ENCODE measurements at regions not wholly inside any gene's neighbourhood (a gene's known extent, or its start where the extent isn't known, plus 50 kb on each side); places are given as distances from the start of the nearest gene placed in this dataset.

- H3K4me3 ChIP-seq (ENCODE audit: low read length): no peak overlapping the region
- H3K27me3 ChIP-seq (ENCODE audit: control insufficient read depth, low read length): peaks cover 6% of the 10 kb centered on the region
- H3F3A ChIP-seq (ENCODE audit: control insufficient read depth, insufficient read depth): no peaks in the 10 kb centered on the region
- no peak overlapping the region for H3K4me2 ChIP-seq (ENCODE audit: low read length)
- H3K36me3 ChIP-seq (ENCODE audit: control insufficient read depth, low read length): no peaks in the 10 kb centered on the region
- H4K20me1 ChIP-seq (ENCODE audit: control insufficient read depth, insufficient read depth, low read depth, low read length): no peaks in the 10 kb centered on the region
- no peaks in the 10 kb centered on the region for H3K79me2 ChIP-seq (ENCODE audit: control insufficient read depth, low read length)
- H3K9me3 ChIP-seq (ENCODE audit: control insufficient read depth, insufficient read depth, low read length): no peaks in the 10 kb centered on the region
- H3K4me1 ChIP-seq (ENCODE audit: control insufficient read depth, low read length): no peaks in the 10 kb centered on the region
- TF ChIP-seq EZH2phosphoT487 (IDR thresholded peaks at IDR 0.05; ENCODE audit: borderline replicate concordance, low read length): no peak
- TF ChIP-seq, protein P1, sequence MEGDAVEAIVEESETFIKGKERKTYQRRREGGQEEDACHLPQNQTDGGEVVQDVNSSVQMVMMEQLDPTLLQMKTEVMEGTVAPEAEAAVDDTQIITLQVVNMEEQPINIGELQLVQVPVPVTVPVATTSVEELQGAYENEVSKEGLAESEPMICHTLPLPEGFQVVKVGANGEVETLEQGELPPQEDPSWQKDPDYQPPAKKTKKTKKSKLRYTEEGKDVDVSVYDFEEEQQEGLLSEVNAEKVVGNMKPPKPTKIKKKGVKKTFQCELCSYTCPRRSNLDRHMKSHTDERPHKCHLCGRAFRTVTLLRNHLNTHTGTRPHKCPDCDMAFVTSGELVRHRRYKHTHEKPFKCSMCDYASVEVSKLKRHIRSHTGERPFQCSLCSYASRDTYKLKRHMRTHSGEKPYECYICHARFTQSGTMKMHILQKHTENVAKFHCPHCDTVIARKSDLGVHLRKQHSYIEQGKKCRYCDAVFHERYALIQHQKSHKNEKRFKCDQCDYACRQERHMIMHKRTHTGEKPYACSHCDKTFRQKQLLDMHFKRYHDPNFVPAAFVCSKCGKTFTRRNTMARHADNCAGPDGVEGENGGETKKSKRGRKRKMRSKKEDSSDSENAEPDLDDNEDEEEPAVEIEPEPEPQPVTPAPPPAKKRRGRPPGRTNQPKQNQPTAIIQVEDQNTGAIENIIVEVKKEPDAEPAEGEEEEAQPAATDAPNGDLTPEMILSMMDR (IDR thresholded peaks at IDR 0.05; ENCODE audit: low read depth, low read length, poor library complexity, severe bottlenecking): no peak
- no peaks in the 10 kb centered on the region for H3K9me2 ChIP-seq (replicated peaks; ENCODE audit: control insufficient read depth, low read length)
- no peak overlapping the region for H3K27ac ChIP-seq (ENCODE audit: low read depth, low read length)
These were observed 197.7 kb downstream of the USP12 start for GRCh38 chr13:26973946-26974345.

DNA sequence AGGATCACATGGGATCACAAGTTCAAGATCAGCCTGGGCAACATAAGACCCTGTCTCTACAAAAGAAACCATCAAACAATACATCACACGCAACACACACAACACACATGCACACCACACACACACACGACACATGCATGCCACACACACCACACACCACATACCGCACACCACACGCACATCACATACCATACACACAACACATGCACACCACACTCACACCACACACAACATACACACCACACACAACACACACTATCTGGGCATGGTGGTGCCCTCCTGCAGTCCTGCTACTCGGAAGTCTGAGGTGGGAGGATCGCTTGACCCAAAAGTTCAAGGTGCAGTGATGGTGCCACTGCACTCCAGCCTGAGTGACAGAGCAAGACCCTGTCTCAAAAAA lies 198.3 kb downstream of the USP12 start:
- no peaks in the 10 kb centered on the region for H3K36me3 ChIP-seq (ENCODE audit: control insufficient read depth, low read length)
- H3K4me2 ChIP-seq (ENCODE audit: low read length): no peak overlapping the region
- no peak for TF ChIP-seq EZH2phosphoT487 (IDR thresholded peaks at IDR 0.05; ENCODE audit: borderline replicate concordance, low read length)
- TF ChIP-seq, protein P1 (IDR thresholded peaks at IDR 0.05; ENCODE audit: low read depth, low read length, poor library complexity, severe bottlenecking): no peak

DNA sequence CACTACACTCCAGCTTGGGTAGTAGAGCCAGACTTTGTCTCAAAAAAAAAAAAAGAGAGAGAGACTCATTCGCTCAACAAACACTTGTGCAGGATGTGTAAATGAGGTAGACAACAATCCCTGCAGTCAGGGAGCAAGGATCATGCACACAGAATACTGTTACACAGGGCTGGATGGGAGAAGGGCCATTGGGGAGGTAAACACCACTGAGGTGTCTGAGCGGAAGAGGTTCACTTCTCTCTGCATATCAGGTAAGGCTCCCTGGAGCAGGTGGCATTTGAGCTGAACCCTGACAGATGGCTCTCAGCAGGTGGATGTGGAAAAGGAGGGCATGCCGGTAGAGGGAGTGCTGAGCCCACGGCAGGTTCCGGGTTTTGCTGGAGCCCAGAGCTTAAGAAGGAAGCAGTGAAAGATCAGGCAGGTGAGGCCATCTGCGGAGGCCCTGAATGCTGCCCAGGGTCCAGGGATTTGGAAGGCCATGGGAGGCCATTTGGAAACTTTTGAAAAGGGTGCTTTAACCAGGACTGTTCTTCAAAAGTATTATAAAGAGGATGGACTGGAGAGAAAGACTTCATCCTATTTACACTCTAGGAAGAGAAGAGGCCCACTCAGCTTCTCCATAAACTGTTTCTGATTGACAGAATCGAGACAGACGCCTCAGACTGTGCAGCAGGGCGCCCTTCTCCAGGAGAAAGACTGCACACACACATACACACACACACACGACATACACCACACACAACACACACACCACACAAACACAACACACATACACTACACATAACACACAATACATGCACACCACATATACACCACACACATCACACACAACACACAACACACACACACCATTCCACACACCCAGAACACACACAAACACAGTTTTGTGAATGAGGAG lies 199.4 kb downstream of the USP12 start:
- Histone ChIP-seq H4K20me1 (ENCODE audit: control insufficient read depth, insufficient read depth, low read depth, low read length) (no peaks in the 10 kb centered on the region), H3K4me3 (ENCODE audit: low read length) (no peak overlapping the region), H3K79me2 (ENCODE audit: control insufficient read depth, low read length) (no peaks in the 10 kb centered on the region), H3K27me3 (ENCODE audit: control insufficient read depth, low read length) (no peaks in the 10 kb centered on the region), H3K4me1 (ENCODE audit: control insufficient read depth, low read length) (no peaks in the 10 kb centered on the region), H3F3A (ENCODE audit: control insufficient read depth, insufficient read depth) (no peaks in the 10 kb centered on the region), H3K9me3 (ENCODE audit: control insufficient read depth, insufficient read depth, low read length) (no peaks in the 10 kb centered on the region), H3K9me2 (replicated peaks; ENCODE audit: control insufficient read depth, low read length) (no peaks in the 10 kb centered on the region), H3K4me2 (ENCODE audit: low read length) (no peak overlapping the region), H3K36me3 (ENCODE audit: control insufficient read depth, low read length) (no peaks in the 10 kb centered on the region), H3K27ac (ENCODE audit: low read depth, low read length) (no peak overlapping the region)
- TF ChIP-seq EZH2phosphoT487 (IDR thresholded peaks at IDR 0.05; ENCODE audit: borderline replicate concordance, low read length): no peak
- TF ChIP-seq, protein P1 (IDR thresholded peaks at IDR 0.05; ENCODE audit: low read depth, low read length, poor library complexity, severe bottlenecking): peak; percentile 31

More for the DNA sequence above, 198.3 kb downstream of the USP12 start:
- Histone ChIP-seq H3K4me3 (ENCODE audit: low read length) (no peak overlapping the region), H3K9me2 (replicated peaks; ENCODE audit: control insufficient read depth, low read length) (no peaks in the 10 kb centered on the region), H3K27ac (ENCODE audit: low read depth, low read length) (no peak overlapping the region), H3K9me3 (ENCODE audit: control insufficient read depth, insufficient read depth, low read length) (no peaks in the 10 kb centered on the region), H3F3A (ENCODE audit: control insufficient read depth, insufficient read depth) (no peaks in the 10 kb centered on the region), H3K4me1 (ENCODE audit: control insufficient read depth, low read length) (no peaks in the 10 kb centered on the region), H3K27me3 (ENCODE audit: control insufficient read depth, low read length) (no peaks in the 10 kb centered on the region; the same call in 1 of the 2 replicates), H3K79me2 (ENCODE audit: control insufficient read depth, low read length) (no peaks in the 10 kb centered on the region), H4K20me1 (ENCODE audit: control insufficient read depth, insufficient read depth, low read depth, low read length) (no peaks in the 10 kb centered on the region)

Measured in DOHH2 (cell line).